BLaER1 (cell line): ENCODE measurements at regions not wholly inside any gene's neighbourhood (a gene's known extent, or its start where the extent isn't known, plus 50 kb on each side); places are given as distances from the start of the nearest gene placed in this dataset.

Source experiments
- H3K27ac ChIP-seq: shearing (Covaris generic); formaldehyde crosslinking; 2 replicates; pipeline ENCODE4 v1.8.1; 2022
- H3K27me3 ChIP-seq: shearing (Covaris generic); formaldehyde crosslinking; 2 replicates; pipeline ENCODE4 v1.8.1; 2022
- H3K36me3 ChIP-seq: shearing (Covaris generic); formaldehyde crosslinking; 2 replicates; pipeline ENCODE4 v1.8.1; 2022
- H3K4me1 ChIP-seq: shearing (Covaris generic); formaldehyde crosslinking; 2 replicates; pipeline ENCODE4 v1.8.1; 2022
- H3K4me2 ChIP-seq: shearing (Covaris generic); formaldehyde crosslinking; 2 replicates; pipeline ENCODE4 v1.8.1; 2022
- H3K4me3 ChIP-seq: shearing (Covaris generic); formaldehyde crosslinking; 2 replicates; pipeline ENCODE4 v1.8.1; 2022
- H3K9ac ChIP-seq: shearing (Covaris generic); formaldehyde crosslinking; 2 replicates; pipeline ENCODE4 v1.8.1; 2022
- H3K9me3 ChIP-seq: shearing (Covaris generic); formaldehyde crosslinking; 2 replicates; pipeline ENCODE4 v1.8.1; 2022
- H4K20me1 ChIP-seq: shearing (Covaris generic); formaldehyde crosslinking; 2 replicates; pipeline ENCODE4 v1.8.1; 2022
- Cebpa-rat ChIP-seq: shearing (Covaris generic); IDR thresholded peaks from 2 replicates; pipeline ENCODE4 v1.8.1; 2022

DNA sequence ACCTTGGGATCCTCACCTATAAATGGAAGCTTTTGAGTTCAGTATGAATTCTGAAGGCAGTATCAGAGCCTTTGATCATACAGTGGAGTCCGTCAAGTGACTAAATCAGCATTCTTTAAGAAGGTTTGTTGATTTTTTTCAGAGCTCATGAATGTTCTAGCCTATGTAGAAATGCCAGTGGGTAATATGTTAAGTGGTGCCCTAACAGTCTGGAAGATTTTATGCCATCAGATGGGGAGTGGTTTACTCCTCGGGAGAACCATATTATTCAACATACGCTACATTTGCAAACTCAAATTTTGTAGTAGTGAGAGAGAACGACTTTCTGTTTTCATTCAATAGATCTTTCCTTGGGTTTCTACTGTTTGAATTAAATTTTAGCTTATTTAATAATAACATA lies 225.0 kb upstream of the ACVR2A start:
- no peaks in the 10 kb centered on the region for H3K27me3 ChIP-seq
- H3K36me3 ChIP-seq = no peaks in the 10 kb centered on the region
- TF ChIP-seq Cebpa-rat = no peak
- no peak overlapping the region for H3K4me2 ChIP-seq
- no peaks in the 10 kb centered on the region for H3K9me3 ChIP-seq
- no peak overlapping the region for H3K27ac ChIP-seq
- no peaks in the 10 kb centered on the region for H3K4me1 ChIP-seq
- H3K4me3 ChIP-seq = no peak overlapping the region
- no peaks in the 10 kb centered on the region for H4K20me1 ChIP-seq
- no peak overlapping the region for H3K9ac ChIP-seq

DNA sequence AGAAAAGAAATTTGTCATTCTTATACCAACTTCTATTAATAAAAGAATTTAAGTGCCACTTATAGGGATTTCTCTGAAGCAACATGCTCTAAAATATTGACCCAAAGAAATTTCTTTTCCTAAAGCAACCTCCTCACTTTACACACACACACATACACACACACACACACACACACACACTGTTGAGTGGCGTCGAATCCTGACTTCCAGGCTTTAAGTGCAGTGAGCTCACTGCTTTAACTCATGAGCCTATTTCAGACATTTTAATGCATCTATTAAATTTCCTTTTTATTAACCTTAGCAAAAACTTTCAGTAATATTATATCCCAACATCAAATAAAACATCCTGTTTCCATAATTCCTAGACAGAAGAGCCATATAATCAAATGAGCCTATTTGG lies 229.1 kb upstream of the ACVR2A start:
- Histone ChIP-seq H3K4me1 (no peaks in the 10 kb centered on the region), H3K9me3 (no peaks in the 10 kb centered on the region), H3K36me3 (no peaks in the 10 kb centered on the region), H3K9ac (no peak overlapping the region), H3K27ac (no peak overlapping the region), H3K4me2 (no peak overlapping the region), H4K20me1 (no peaks in the 10 kb centered on the region), H3K27me3 (no peaks in the 10 kb centered on the region), H3K4me3 (no peak overlapping the region)
- TF ChIP-seq Cebpa-rat = no peak

DNA sequence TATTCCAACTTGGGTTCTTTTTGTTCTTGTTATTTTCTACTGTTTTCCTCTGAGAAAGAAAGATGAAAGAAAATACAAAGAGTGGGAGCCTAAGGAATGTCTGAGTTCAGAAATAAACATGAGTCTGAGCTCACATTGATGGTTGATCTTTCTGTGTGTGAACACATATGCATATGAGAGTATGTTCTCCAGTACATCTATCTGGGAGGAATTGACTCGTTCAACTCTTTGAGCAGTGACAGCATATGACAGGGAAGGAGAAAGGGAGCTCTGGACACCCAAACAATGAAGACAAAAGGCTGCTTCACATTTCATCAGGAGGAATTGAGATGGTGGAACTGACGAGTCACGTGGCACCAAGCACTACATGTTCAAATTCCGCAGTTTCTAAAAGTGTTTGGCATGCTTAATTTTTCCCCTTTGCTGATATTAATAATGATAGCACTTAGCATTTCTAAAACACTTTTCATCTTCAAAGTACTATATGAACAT lies 229.8 kb upstream of the ACVR2A start:
- H3K27ac ChIP-seq = no peak overlapping the region
- H3K4me3 ChIP-seq = no peak overlapping the region
- H3K36me3 ChIP-seq = no peaks in the 10 kb centered on the region
- no peak for TF ChIP-seq Cebpa-rat
- H3K9me3 ChIP-seq = no peaks in the 10 kb centered on the region
- H4K20me1 ChIP-seq = no peaks in the 10 kb centered on the region
- no peak overlapping the region for H3K9ac ChIP-seq
- no peak overlapping the region for H3K4me2 ChIP-seq
- no peaks in the 10 kb centered on the region for H3K27me3 ChIP-seq
- no peaks in the 10 kb centered on the region for H3K4me1 ChIP-seq

DNA sequence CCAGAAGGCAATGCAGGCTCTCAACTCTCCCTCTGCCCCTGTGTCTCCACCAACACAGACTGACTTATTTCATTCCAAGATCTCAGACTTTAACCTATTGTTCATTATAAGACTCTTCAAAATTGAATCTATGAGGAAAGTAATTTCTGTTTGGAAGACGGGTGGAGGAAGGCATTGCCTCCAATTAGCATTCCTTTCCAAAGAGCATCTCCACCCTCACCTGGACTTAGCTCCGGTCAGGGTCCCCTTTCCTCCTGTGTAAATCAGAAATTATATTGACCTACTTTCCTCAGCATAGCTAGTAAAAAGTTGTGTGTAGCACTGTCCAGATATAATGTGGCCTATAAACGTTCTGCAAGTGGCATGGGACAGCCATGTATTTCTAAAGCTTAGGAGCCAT lies 230.4 kb upstream of the ACVR2A start:
- Histone ChIP-seq H3K27ac (no peak overlapping the region), H3K4me3 (no peak overlapping the region), H3K36me3 (no peaks in the 10 kb centered on the region), H3K9me3 (no peaks in the 10 kb centered on the region), H3K4me1 (no peaks in the 10 kb centered on the region), H3K4me2 (no peak overlapping the region), H4K20me1 (no peaks in the 10 kb centered on the region), H3K27me3 (no peaks in the 10 kb centered on the region), H3K9ac (no peak overlapping the region)
- TF ChIP-seq Cebpa-rat = no peak

DNA sequence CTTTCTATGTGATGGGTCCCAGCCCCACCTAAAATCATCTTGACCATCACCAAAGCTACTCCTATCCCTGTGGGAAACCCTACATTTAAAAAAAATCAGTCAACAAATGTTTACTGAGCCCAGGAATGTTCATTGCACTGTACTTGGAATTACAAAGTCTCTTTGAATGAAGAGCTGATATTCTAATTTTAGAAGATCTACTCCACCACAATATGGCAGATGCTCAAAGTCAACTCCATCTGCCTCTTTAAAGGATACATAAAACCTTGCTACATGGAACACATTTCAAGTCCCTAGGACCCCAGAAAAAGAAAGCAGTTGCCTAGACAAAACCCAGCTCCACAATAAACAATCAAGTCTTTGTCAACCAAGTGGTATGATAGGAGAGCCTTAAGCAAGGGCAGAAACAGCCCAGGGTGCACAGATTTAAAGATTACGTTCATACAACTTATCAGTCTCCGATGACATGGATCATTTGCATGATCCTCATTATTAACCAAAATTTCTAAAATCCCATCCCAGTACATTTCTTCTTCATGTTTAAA lies 234.3 kb upstream of the ACVR2A start:
- no peaks in the 10 kb centered on the region for H3K4me1 ChIP-seq
- no peak for TF ChIP-seq Cebpa-rat

DNA sequence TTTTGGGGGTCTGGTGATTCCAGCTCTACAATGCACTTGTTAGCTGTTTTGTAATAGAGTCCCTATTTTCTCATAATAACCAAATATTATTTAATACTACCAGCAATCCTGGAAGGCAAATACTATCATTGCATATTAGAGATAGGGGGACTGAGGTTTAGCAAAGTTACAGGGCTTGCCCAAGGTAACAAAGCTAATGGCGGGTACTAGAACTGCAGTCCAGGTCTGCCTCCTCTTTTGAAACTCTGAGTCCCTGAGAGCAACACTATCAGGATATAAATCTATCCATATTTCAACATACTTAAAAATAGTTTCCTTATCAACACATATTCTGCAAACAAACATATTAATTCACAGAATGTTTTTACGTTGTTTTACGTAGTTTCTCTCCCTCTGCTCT lies 235.5 kb upstream of the ACVR2A start:
- H3K36me3 ChIP-seq = no peaks in the 10 kb centered on the region
- H3K4me1 ChIP-seq = no peaks in the 10 kb centered on the region
- no peak overlapping the region for H3K27ac ChIP-seq
- H4K20me1 ChIP-seq = no peaks in the 10 kb centered on the region
- H3K9me3 ChIP-seq = no peaks in the 10 kb centered on the region
- no peak for TF ChIP-seq Cebpa-rat
- H3K9ac ChIP-seq = no peak overlapping the region
- no peaks in the 10 kb centered on the region for H3K27me3 ChIP-seq
- no peak overlapping the region for H3K4me3 ChIP-seq
- no peak overlapping the region for H3K4me2 ChIP-seq

More for the DNA sequence above, 234.3 kb upstream of the ACVR2A start:
- H3K27me3 ChIP-seq = no peaks in the 10 kb centered on the region
- H3K36me3 ChIP-seq = no peaks in the 10 kb centered on the region
- no peak overlapping the region for H3K9ac ChIP-seq
- no peak overlapping the region for H3K4me2 ChIP-seq
- H3K4me3 ChIP-seq = no peak overlapping the region
- no peaks in the 10 kb centered on the region for H3K9me3 ChIP-seq
- H3K27ac ChIP-seq = no peak overlapping the region
- H4K20me1 ChIP-seq = no peaks in the 10 kb centered on the region

DNA sequence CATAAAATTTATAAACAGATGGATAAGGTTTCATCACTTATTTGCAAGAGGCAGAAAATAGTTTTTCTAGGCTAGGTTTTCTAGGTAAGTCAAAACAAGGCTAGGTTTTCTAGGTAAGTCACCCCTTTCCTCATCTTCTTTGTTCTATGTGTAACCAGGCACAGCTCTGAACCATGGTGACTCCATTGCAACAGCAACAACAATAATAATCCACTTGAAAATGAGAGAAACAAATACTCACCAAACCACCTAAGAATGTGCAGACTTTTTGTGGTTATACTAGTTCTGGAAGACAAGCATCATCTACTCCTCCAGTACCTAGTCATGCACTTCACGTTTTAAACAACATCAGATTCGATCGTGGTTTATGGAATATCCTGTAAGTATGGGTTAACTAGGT lies 237.4 kb upstream of the ACVR2A start:
- Histone ChIP-seq H3K9me3 (no peaks in the 10 kb centered on the region), H3K4me1 (no peaks in the 10 kb centered on the region), H3K4me3 (no peak overlapping the region)

DNA sequence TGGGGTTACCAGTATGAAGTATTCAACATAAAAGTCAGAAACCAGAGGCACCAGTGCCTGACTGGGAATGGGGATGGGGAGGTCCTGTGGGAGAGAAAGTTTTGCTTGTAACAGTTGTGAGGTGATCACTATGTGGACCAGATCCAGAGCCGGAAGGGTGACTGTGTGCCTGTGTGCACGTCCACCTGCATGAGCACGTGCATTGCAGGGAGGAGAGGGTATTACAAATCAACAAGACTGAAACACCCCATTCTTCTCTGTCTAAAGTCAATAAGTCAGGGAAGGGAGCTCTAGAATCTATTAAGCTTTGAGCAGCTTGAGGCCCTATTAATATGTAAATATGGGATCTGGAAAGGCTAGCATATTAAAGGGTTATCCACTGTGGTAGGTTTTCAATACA lies 241.0 kb upstream of the ACVR2A start:
- no peaks in the 10 kb centered on the region for H3K27me3 ChIP-seq
- no peaks in the 10 kb centered on the region for H3K4me1 ChIP-seq
- no peak overlapping the region for H3K27ac ChIP-seq
- H3K36me3 ChIP-seq = no peaks in the 10 kb centered on the region
- no peak for TF ChIP-seq Cebpa-rat
- H3K4me2 ChIP-seq = no peak overlapping the region
- no peak overlapping the region for H3K9ac ChIP-seq
- no peaks in the 10 kb centered on the region for H3K9me3 ChIP-seq
- H4K20me1 ChIP-seq = no peaks in the 10 kb centered on the region
- no peak overlapping the region for H3K4me3 ChIP-seq

More for the DNA sequence above, 237.4 kb upstream of the ACVR2A start:
- Histone ChIP-seq H3K27me3 (no peaks in the 10 kb centered on the region), H3K36me3 (no peaks in the 10 kb centered on the region), H3K9ac (no peak overlapping the region), H3K27ac (no peak overlapping the region), H4K20me1 (no peaks in the 10 kb centered on the region), H3K4me2 (no peak overlapping the region)
- TF ChIP-seq Cebpa-rat = no peak

DNA sequence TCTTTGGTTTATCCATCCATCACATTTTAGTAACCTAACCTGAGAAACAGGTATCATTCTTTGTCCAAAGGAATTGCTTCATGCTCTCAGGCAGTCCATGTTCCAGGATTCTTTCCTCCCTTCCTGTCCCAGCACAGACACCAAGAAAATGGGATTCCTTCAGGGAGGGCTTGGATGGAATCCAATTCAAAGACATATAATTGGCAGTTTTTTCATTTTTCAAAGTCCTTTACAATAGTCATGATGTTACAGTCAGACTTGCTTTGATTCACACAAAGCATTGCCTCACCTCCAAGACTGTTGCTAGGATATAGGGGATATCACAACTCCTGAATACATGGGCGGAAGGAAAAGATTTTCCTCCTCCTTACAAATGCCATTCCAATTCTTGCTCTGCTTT lies 241.4 kb upstream of the ACVR2A start:
- TF ChIP-seq Cebpa-rat = no peak

DNA sequence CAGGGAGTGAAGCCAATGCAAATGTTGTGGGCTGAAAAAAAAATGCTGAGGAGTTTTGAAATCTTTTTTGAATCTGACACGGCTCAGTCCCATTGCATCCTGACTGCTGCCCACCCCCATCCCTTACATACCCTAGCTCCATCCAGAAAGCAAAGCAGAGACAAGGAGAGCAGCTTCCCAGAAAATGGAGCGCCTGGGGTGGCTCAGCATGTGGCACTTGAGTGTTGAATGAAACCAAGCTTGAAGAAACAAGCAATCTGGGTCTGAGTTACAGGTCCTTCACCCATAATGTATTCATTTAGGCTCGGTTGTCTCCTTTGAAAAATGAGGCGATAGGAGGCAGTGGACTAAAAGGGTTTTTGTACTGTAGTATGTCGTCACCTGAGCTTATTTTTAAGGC lies 244.2 kb upstream of the ACVR2A start:
- Histone ChIP-seq H3K4me3 (no peak overlapping the region), H3K4me1 (no peaks in the 10 kb centered on the region), H3K4me2 (no peak overlapping the region), H3K9ac (no peak overlapping the region), H3K27ac (no peak overlapping the region), H3K36me3 (no peaks in the 10 kb centered on the region), H4K20me1 (no peaks in the 10 kb centered on the region), H3K9me3 (no peaks in the 10 kb centered on the region), H3K27me3 (no peaks in the 10 kb centered on the region)
- TF ChIP-seq Cebpa-rat = no peak

More for the DNA sequence above, 241.4 kb upstream of the ACVR2A start:
- no peaks in the 10 kb centered on the region for H3K9me3 ChIP-seq
- no peaks in the 10 kb centered on the region for H3K4me1 ChIP-seq
- H3K4me2 ChIP-seq = no peak overlapping the region
- no peak overlapping the region for H3K9ac ChIP-seq
- H3K36me3 ChIP-seq = no peaks in the 10 kb centered on the region
- H3K4me3 ChIP-seq = no peak overlapping the region
- H3K27ac ChIP-seq = no peak overlapping the region
- H3K27me3 ChIP-seq = no peaks in the 10 kb centered on the region
- H4K20me1 ChIP-seq = no peaks in the 10 kb centered on the region

DNA sequence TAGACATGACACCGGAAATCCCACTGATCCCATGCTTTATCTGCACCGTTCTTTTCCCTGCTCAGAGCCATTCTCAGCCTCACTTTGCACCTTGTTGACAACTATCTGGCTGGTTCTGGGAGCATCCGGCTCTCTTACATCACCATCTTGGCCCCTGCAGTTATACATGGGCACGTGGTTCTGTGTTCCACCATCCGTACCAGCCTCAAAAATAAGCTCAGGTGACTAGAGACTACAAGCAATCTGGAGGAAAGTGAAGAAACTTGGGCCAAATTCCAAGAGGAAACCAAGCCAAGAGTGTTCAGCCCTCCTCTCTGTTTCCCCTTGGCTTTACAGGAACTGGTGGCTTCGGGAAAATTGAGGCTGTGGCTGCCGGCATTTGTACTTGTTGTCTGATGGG lies 244.6 kb upstream of the ACVR2A start:
- Histone ChIP-seq H3K36me3 (no peaks in the 10 kb centered on the region), H3K27ac (no peak overlapping the region), H4K20me1 (no peaks in the 10 kb centered on the region), H3K9ac (no peak overlapping the region), H3K27me3 (no peaks in the 10 kb centered on the region), H3K4me2 (no peak overlapping the region), H3K9me3 (no peaks in the 10 kb centered on the region), H3K4me3 (no peak overlapping the region), H3K4me1 (no peaks in the 10 kb centered on the region)
- TF ChIP-seq Cebpa-rat = no peak
